ENCODE measurements at regions not wholly inside any gene's neighbourhood (a gene's known extent, or its start where the extent isn't known, plus 50 kb on each side); places are given as distances from the start of the nearest gene placed in this dataset.

DNA sequence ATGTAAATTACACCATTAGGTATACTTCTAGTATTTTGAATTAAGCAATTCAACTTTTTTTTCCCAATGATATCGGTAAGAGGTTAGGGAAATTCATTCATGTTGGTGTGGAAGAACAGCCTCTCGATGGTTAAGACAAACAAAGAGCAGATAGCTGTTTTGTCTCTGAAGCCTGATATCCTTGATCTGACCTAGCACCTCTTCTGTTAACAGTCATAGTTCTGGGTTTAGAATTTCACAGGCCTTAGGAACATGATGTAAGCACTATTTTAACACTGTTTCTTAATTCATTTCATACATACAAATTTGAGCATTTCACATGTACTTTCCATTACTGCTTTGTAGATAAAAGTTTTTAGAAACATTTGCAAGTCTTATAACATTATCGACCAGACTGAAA is 367.5 kb upstream of the ZNF385D start:
- H3K27me3 Mint-ChIP-seq (ENCODE audit: low read depth), result no peaks in the 10 kb centered on the region
- H3K36me3 Mint-ChIP-seq (ENCODE audit: low read depth), result no peaks in the 10 kb centered on the region

DNA sequence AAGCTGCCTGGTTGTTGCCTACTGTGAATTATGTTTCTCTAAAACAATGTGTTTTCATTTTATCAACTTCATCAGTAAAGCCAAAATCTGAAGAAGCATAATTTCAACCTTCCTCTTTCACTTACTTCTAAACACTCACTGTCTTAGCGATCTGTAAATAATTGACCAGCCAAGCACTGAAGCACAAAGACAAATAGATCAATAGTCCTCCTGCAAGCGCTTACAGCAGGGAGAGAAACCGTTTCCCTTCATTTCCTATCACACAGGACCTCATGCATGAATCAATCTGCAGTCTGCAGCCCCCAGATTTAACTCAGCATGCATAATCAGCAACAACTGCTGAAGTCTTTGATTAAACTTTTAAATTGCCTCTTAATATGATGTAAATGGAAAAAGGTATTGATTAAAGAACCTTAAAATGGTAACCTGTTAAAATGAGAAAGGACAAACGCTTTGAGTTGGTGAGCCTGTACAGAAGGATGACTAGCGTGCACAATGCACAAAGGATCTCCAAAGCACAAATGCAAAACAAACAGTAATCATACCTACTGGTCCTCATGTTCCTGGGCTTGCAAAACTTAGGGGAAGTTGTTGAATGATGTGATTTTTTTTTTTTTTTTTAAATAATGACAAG is 370.2 kb upstream of the ZNF385D start:
- Mint-ChIP-seq H3K27me3 (ENCODE audit: low read depth) (no peaks in the 10 kb centered on the region), H3K4me3 (no peak overlapping the region), H3K27ac (no peak overlapping the region), H3K36me3 (ENCODE audit: low read depth) (no peaks in the 10 kb centered on the region), H3K4me1 (ENCODE audit: low read depth) (no peaks in the 10 kb centered on the region), H3K9me3 (no peaks in the 10 kb centered on the region)
- no peak for DNase-seq (ENCODE audit: low spot score)

More for the DNA sequence above, 367.5 kb upstream of the ZNF385D start:
- no peak for DNase-seq (ENCODE audit: low spot score)
- Mint-ChIP-seq H3K4me3 (no peak overlapping the region), H3K9me3 (no peaks in the 10 kb centered on the region), H3K27ac (no peak overlapping the region), H3K4me1 (ENCODE audit: low read depth) (no peaks in the 10 kb centered on the region)

DNA sequence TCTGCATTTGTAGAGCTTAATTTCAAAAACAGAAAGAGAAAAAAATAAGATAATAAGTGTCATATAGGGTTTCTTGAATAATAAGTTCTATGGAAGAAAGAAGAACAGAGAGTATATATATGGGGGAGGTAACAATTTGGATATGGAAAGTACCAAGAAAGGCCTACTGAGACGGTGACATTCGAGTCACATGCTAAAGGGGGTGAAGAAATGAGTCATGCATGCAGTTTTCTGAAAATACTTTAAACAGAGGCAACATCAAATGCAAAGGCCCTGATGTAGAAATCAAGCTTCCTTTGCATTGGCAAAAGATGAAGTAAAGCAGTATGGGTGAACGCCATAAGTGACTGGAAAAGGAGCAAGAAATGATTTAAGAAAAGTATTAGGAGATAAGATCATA is 371.6 kb upstream of the ZNF385D start:
- Mint-ChIP-seq H3K9me3 (no peaks in the 10 kb centered on the region), H3K36me3 (ENCODE audit: low read depth) (no peaks in the 10 kb centered on the region), H3K4me3 (no peak overlapping the region), H3K4me1 (ENCODE audit: low read depth) (no peaks in the 10 kb centered on the region), H3K27me3 (ENCODE audit: low read depth) (no peaks in the 10 kb centered on the region), H3K27ac (no peak overlapping the region)
- no peak for DNase-seq (ENCODE audit: low spot score)

DNA sequence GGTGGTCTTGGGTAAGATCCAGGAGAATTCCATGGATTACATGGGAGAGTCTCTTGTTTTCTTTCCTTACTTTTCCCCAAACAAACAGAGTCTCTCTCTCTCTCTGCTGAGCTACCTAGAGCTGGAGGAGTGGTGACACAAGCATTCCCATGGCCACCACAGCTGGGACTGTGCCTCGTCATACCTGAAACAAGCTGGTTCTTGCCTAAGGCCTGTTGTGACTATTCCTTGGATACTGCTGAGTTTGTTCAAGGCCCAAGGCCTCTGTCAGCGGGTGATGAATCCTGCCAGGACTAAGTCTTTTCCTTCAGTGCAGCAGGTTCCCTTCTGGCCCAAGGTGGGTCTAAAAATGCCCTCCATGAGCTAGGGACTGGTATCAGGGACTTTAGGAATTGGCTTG is 378.1 kb upstream of the ZNF385D start:
- H3K4me3 Mint-ChIP-seq, result no peak overlapping the region
- no peak overlapping the region for H3K27ac Mint-ChIP-seq
- DNase-seq (ENCODE audit: low spot score), result no peak
- no peaks in the 10 kb centered on the region for H3K9me3 Mint-ChIP-seq
- no peaks in the 10 kb centered on the region for H3K27me3 Mint-ChIP-seq (ENCODE audit: low read depth)
- H3K36me3 Mint-ChIP-seq (ENCODE audit: low read depth), result no peaks in the 10 kb centered on the region
- no peaks in the 10 kb centered on the region for H3K4me1 Mint-ChIP-seq (ENCODE audit: low read depth)

DNA sequence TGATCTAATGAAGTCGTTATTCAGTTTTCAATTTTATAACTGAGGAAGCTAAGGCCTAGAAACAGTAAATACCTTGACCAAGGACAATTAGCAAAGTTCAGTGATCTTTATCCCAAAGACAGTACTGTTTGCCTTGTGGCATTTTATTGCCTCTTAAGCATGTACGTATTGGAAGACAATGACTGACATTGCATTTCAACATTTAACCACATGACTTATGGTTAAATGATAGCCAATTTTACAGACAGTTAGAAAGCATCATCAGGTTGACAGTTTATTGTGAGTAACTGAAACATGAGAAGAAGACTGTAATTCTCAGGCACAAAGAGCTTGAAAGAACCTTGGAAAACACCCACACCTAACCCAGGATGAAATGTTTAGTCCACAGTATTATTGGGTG is 390.8 kb upstream of the ZNF385D start:
- peaks cover 3% of the 10 kb centered on the region for H3K9me3 Mint-ChIP-seq
- DNase-seq (ENCODE audit: low spot score), result no peak
- H3K27me3 Mint-ChIP-seq (ENCODE audit: low read depth), result no peaks in the 10 kb centered on the region
- H3K4me1 Mint-ChIP-seq (ENCODE audit: low read depth), result no peaks in the 10 kb centered on the region
- H3K27ac Mint-ChIP-seq, result no peak overlapping the region
- H3K36me3 Mint-ChIP-seq (ENCODE audit: low read depth), result no peaks in the 10 kb centered on the region
- no peak overlapping the region for H3K4me3 Mint-ChIP-seq

DNA sequence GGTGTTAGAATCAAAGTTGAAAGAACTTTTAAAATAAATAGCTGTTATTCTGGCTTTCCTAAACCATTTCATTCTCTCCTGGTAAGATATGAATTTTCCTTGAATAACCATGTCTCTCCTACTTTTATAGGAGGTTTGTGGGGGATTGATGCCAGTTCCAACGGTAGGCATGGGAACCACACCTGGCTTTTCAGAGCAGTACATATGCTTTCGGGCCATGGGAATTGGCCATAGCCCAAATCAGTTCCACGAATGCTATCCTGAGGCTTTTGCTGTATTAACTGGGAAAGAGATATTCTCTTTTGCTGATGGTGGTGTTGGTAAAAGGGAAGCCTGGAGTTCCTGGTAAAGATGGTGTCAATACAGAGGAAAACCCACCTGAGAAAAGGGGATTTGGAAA is 396.2 kb upstream of the ZNF385D start:
- Mint-ChIP-seq H3K4me3 (no peak overlapping the region), H3K27me3 (ENCODE audit: low read depth) (no peaks in the 10 kb centered on the region), H3K9me3 (no peaks in the 10 kb centered on the region), H3K4me1 (ENCODE audit: low read depth) (no peaks in the 10 kb centered on the region), H3K27ac (no peak overlapping the region), H3K36me3 (ENCODE audit: low read depth) (no peaks in the 10 kb centered on the region)
- no peak for DNase-seq (ENCODE audit: low spot score)

DNA sequence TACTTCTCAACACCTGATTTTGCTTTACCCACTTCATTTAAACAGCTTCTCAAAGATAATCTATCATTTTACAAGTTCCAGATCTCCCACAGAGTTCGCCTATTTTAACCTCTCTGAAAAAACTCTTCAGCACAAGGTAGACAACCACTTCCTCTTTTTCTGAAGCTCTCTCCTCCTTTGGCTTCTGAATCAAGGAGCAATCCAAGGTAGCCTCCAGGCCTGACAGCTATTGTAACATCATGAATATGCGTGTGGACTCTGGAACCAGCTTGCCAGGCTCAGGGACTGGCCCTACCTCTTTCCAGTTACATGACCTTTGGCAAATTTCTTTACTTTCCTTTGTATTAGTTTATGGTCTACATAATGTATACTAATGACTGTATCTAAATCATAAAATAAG is 405.9 kb upstream of the ZNF385D start:
- Mint-ChIP-seq H3K4me1 (ENCODE audit: low read depth) (no peaks in the 10 kb centered on the region), H3K27ac (no peak overlapping the region)
- no peak for DNase-seq (ENCODE audit: low spot score)

DNA sequence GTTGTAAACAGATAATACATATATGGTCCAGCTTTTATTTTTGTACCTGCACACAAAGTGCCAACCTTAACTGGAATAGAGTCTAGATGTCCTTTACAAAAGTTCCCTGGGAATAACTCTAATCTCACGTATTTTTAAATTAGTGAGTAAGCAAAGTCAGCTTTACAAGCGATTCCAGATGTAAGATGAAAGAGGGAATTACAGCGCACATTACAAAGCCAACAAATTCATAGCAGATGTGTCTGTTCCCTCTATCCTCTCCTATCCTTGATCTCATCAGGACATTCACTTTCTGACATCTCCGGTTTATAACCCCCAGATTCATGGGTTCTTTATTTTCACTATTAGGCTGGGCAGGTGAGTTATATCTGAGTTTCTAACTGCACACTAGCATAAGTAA is 406.8 kb upstream of the ZNF385D start:
- H3K4me3 Mint-ChIP-seq, result no peak overlapping the region
- H3K36me3 Mint-ChIP-seq (ENCODE audit: low read depth), result no peaks in the 10 kb centered on the region
- H3K4me1 Mint-ChIP-seq (ENCODE audit: low read depth), result no peaks in the 10 kb centered on the region
- no peaks in the 10 kb centered on the region for H3K9me3 Mint-ChIP-seq
- H3K27me3 Mint-ChIP-seq (ENCODE audit: low read depth), result no peaks in the 10 kb centered on the region
- no peak overlapping the region for H3K27ac Mint-ChIP-seq
- DNase-seq (ENCODE audit: low spot score), result no peak

More for the DNA sequence above, 405.9 kb upstream of the ZNF385D start:
- H3K4me3 Mint-ChIP-seq, result no peak overlapping the region
- no peaks in the 10 kb centered on the region for H3K27me3 Mint-ChIP-seq (ENCODE audit: low read depth)
- H3K9me3 Mint-ChIP-seq, result no peaks in the 10 kb centered on the region
- H3K36me3 Mint-ChIP-seq (ENCODE audit: low read depth), result no peaks in the 10 kb centered on the region

DNA sequence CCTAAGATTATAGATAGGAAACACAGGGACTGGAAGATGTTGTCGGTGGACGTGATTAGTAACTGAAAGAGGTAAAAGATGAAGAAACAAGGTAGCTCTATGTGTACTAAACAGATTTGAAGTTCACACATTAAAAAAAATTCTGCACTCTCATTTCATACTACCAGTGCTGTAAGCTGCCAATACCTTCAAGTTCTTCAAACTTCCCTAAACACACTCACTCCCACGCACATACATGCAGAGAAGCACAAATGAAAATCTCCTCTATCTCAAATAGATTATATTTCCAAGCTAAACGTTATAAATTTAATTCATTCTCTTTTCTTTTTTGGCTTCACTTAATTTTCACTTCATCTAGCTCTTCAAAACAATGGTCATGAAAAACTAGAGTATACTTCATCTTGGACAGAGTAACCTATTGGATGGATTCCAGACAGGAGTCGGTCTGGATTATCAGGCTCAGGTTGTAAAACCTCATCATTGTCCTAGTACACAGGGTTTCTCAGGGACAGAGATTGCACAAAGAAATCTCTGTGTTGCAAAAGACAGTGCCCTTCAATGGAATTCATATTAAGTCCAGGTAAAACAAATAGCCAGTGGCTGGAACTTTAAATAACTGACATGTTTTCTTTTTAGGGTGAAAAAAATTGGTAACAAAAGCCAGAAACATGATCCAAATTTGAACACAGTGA is 408.1 kb upstream of the ZNF385D start:
- no peaks in the 10 kb centered on the region for H3K27me3 Mint-ChIP-seq (ENCODE audit: low read depth)
- no peak overlapping the region for H3K27ac Mint-ChIP-seq
- H3K9me3 Mint-ChIP-seq, result no peaks in the 10 kb centered on the region
- H3K4me3 Mint-ChIP-seq, result no peak overlapping the region
- no peak for DNase-seq (ENCODE audit: low spot score)
- H3K4me1 Mint-ChIP-seq (ENCODE audit: low read depth), result no peaks in the 10 kb centered on the region
- no peaks in the 10 kb centered on the region for H3K36me3 Mint-ChIP-seq (ENCODE audit: low read depth)

DNA sequence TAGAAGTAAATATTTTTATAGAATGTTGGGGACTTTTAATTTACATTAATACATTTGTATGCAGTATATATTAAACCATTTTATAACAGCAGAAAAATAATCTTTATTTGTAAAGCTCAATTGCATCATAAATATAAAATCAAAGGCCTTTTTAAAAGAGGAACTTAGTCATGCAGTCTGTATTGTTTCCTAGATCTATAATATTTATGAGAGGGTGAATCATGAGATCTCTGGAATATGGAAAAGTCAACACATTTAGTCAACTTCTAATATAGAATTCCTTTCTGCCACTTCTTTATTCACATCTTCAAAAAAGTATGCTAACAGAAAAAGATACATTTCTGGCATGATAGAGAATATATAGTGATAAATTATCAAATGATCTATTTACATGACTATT is 410.3 kb upstream of the ZNF385D start:
- peaks cover 7% of the 10 kb centered on the region for H3K9me3 Mint-ChIP-seq
- no peak overlapping the region for H3K4me3 Mint-ChIP-seq

DNA sequence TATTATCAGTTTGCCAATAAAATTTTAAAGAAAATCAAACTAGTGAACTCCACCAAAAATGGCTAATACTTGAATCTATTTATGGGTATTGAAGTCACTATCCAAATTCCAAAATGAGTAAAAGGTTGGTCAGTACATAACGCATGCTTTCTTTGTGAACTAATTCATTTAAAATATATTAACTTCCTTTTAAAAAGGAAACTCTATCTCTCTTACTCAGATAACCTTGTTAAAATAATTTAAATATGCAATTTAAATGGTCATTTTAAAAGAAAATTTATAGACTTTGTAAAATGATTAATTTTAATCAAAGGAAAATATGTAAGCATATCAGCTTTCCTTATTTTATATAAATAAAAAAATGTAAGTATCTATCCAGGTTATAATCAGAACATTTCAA is 419.4 kb upstream of the ZNF385D start:
- H3K4me1 Mint-ChIP-seq (ENCODE audit: low read depth), result no peaks in the 10 kb centered on the region
- H3K27me3 Mint-ChIP-seq (ENCODE audit: low read depth), result no peaks in the 10 kb centered on the region
- H3K9me3 Mint-ChIP-seq, result peaks cover 15% of the 10 kb centered on the region
- no peak overlapping the region for H3K4me3 Mint-ChIP-seq
- no peak for DNase-seq (ENCODE audit: low spot score)
- H3K27ac Mint-ChIP-seq, result no peak overlapping the region
- no peaks in the 10 kb centered on the region for H3K36me3 Mint-ChIP-seq (ENCODE audit: low read depth)

More for the DNA sequence above, 410.3 kb upstream of the ZNF385D start:
- H3K27ac Mint-ChIP-seq, result no peak overlapping the region
- no peak for DNase-seq (ENCODE audit: low spot score)
- H3K36me3 Mint-ChIP-seq (ENCODE audit: low read depth), result no peaks in the 10 kb centered on the region
- no peaks in the 10 kb centered on the region for H3K27me3 Mint-ChIP-seq (ENCODE audit: low read depth)
- no peaks in the 10 kb centered on the region for H3K4me1 Mint-ChIP-seq (ENCODE audit: low read depth)

DNA sequence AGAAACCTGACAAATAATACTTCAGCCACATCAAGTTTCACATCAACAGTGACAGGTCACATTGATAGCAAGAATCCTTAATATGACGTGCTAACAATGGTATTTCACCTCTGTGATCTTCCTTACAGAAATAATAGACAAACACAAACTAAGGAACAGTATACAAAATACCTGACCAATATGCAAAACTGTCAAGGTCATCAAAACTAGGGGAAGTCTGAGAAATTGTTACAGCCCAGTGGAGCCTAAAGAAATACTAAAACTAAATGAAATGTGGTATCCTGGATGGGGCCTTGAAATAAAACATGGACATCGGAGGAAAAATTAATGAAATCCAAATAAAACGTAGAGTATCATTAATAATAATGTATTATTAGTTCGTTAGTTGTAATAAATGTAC is 422.0 kb upstream of the ZNF385D start:
- Mint-ChIP-seq H3K27ac (no peak overlapping the region), H3K9me3 (no peaks in the 10 kb centered on the region), H3K27me3 (ENCODE audit: low read depth) (no peaks in the 10 kb centered on the region), H3K4me3 (no peak overlapping the region), H3K36me3 (ENCODE audit: low read depth) (no peaks in the 10 kb centered on the region), H3K4me1 (ENCODE audit: low read depth) (no peaks in the 10 kb centered on the region)
- no peak for DNase-seq (ENCODE audit: low spot score)

DNA sequence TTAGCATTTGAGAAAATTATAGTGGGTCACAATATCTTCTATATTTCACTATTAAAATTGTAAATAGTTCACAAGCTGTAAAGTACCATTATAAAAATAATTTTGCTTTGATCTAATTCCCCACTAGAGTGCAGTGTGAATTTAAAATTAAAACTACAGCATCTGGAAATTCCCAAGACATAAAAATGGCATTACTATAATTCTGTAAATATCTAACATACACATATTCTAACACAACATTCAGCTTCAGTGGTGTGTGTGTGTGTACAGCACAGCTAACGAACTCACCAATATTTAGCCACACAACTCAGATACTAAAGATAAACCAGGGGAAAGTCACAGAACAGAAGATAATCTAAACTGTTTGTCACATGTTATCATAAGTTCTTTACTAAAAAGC is 424.9 kb upstream of the ZNF385D start:
- DNase-seq (ENCODE audit: low spot score), result no peak
- H3K4me3 Mint-ChIP-seq, result no peak overlapping the region

DNA sequence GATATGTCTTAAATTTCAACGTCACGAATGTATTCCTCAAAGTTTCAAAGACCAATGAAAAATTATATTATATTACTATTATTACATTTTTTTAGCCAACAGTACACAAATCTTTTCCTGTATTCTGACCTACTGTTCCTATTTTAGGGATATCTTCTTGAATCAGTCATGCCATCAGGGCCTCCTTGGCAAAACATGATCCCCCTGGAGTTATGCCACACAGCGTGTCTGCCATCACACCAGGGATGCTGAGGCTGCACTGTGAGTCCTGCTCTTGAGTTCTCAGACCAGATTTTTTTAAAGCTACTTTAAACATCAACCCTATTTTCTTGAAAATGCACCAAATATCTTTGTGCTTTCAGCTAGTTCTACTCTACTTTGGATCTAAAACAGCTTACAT is 425.9 kb upstream of the ZNF385D start:
- no peak for DNase-seq (ENCODE audit: low spot score)
- Mint-ChIP-seq H3K4me3 (no peak overlapping the region), H3K36me3 (ENCODE audit: low read depth) (no peaks in the 10 kb centered on the region), H3K27ac (no peak overlapping the region), H3K9me3 (peaks cover 5% of the 10 kb centered on the region), H3K27me3 (ENCODE audit: low read depth) (no peaks in the 10 kb centered on the region), H3K4me1 (ENCODE audit: low read depth) (no peaks in the 10 kb centered on the region)

More for the DNA sequence above, 424.9 kb upstream of the ZNF385D start:
- Mint-ChIP-seq H3K4me1 (ENCODE audit: low read depth) (no peaks in the 10 kb centered on the region), H3K27ac (no peak overlapping the region), H3K9me3 (peaks cover 5% of the 10 kb centered on the region), H3K36me3 (ENCODE audit: low read depth) (no peaks in the 10 kb centered on the region), H3K27me3 (ENCODE audit: low read depth) (no peaks in the 10 kb centered on the region)

DNA sequence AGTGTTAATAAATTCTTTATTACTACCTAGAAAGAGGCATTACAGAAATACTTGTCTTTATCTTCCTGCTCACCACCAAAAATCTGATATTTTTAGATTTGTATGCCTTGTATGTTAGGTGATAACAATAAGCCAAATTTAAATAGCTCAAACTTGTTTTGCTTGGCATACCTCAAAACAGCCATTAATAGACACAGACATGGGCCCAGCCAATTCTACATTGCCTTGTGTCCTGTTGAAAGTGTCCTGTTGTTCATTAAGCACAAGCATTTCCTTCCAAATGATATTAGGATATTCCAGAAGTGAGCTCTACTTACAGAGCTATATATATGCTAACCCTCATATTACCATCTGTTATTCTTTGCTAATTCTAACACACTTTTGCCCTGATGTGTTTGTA is 438.6 kb upstream of the ZNF385D start:
- Mint-ChIP-seq H3K27me3 (ENCODE audit: low read depth) (no peaks in the 10 kb centered on the region), H3K9me3 (peaks cover 2% of the 10 kb centered on the region), H3K4me3 (no peak overlapping the region), H3K27ac (no peak overlapping the region), H3K4me1 (ENCODE audit: low read depth) (no peaks in the 10 kb centered on the region), H3K36me3 (ENCODE audit: low read depth) (no peaks in the 10 kb centered on the region)
- DNase-seq (ENCODE audit: low spot score), result no peak

Data from T-helper 2 cell treated with Interferon-gamma antibody and Interleukin-4, amounts not matched to agents 5 μg/mL and 100 μg/mL, for 36 hours (primary cell).